ENCODE measurements at regions not wholly inside any gene's neighbourhood (a gene's known extent, or its start where the extent isn't known, plus 50 kb on each side); places are given as distances from the start of the nearest gene placed in this dataset.

- peaks cover 0 to 4% (median 0%) of the 10 kb centered on the region in 5 experiments for H3K9me3 ChIP-seq (ENCODE audit: control extremely low read depth in 1 of 5, control insufficient read depth in 4 of 5, insufficient read depth in 2 of 5, low read depth in 1 of 5, low read length in 4 of 5)
- H3K27ac ChIP-seq (ENCODE audit: insufficient read depth in 1 of 2, low read depth in 1 of 2, low read length in 2 of 2, poor library complexity in 1 of 2, severe bottlenecking in 2 of 2) = no peak overlapping the region
- peaks cover 0 to 36% (median 1%) of the 10 kb centered on the region in 5 experiments for H3K27me3 ChIP-seq (replicated peaks in 2 of 5; ENCODE audit: control insufficient read depth in 4 of 5, insufficient read depth in 5 of 5, low read length in 4 of 5)
- no peak for DNase-seq
- 82% methylated on average over 8 of the region's 9 CpGs for WGBS (ENCODE audit: insufficient coverage)
- POLR2A ChIA-PET = no interaction called here
- no peak overlapping the region for H3K4me3 ChIP-seq (ENCODE audit: control insufficient read depth in 1 of 7, extremely low read depth in 1 of 7, insufficient read depth in 4 of 7, low read depth in 2 of 7, low read length in 6 of 7)
- no peaks in the 10 kb centered on the region for H3K36me3 ChIP-seq (ENCODE audit: control insufficient read depth in 4 of 4, insufficient read depth in 4 of 4, low read length in 3 of 4)
- H3K4me1 ChIP-seq (ENCODE audit: control extremely low read depth in 1 of 4, control insufficient read depth in 4 of 4, insufficient read depth in 4 of 4, low read length in 3 of 4) = peaks cover 0 to 1% (median 0%) of the 10 kb centered on the region in 4 experiments
- CTCF ChIA-PET = interaction anchor here (0.8 to 1.5 kb wide), 4 partner anchors 8 to 173 kb away, joined by 3 to 5 read pairs (median 3); no protein-coding TSS in a partner anchor
Observed at GRCh38 chr3:127373441-127374085, 85.7 kb upstream of the PRR20G start.

- no peak overlapping the region for H3K4me3 ChIP-seq (ENCODE audit: control insufficient read depth in 1 of 7, extremely low read depth in 1 of 7, insufficient read depth in 4 of 7, low read depth in 2 of 7, low read length in 6 of 7)
- peaks cover 0 to 38% (median 3%) of the 10 kb centered on the region in 5 experiments for H3K27me3 ChIP-seq (replicated peaks in 2 of 5; ENCODE audit: control insufficient read depth in 4 of 5, insufficient read depth in 5 of 5, low read length in 4 of 5)
- peaks cover 0 to 4% (median 0%) of the 10 kb centered on the region in 5 experiments for H3K9me3 ChIP-seq (ENCODE audit: control extremely low read depth in 1 of 5, control insufficient read depth in 4 of 5, insufficient read depth in 2 of 5, low read depth in 1 of 5, low read length in 4 of 5)
- WGBS (ENCODE audit: insufficient coverage) = 66% methylated on average over 3 of the region's 6 CpGs
- CTCF ChIA-PET = no interaction called here
- DNase-seq = no peak
- H3K36me3 ChIP-seq (ENCODE audit: control insufficient read depth in 4 of 4, insufficient read depth in 4 of 4, low read length in 3 of 4) = no peaks in the 10 kb centered on the region
- no peak overlapping the region for H3K27ac ChIP-seq (ENCODE audit: insufficient read depth in 1 of 2, low read depth in 1 of 2, low read length in 2 of 2, poor library complexity in 1 of 2, severe bottlenecking in 2 of 2)
- POLR2A ChIA-PET = no interaction called here
- H3K4me1 ChIP-seq (ENCODE audit: control extremely low read depth in 1 of 4, control insufficient read depth in 4 of 4, insufficient read depth in 4 of 4, low read length in 3 of 4) = peaks cover 0 to 1% (median 0%) of the 10 kb centered on the region in 4 experiments
Observed at GRCh38 chr3:127371846-127372245, 84.0 kb upstream of the PRR20G start.

- CTCF ChIA-PET = no interaction called here
- WGBS (ENCODE audit: insufficient coverage) = 91% methylated on average over 6 of the region's 10 CpGs
- peaks cover 0 to 37% (median 3%) of the 10 kb centered on the region in 5 experiments for H3K27me3 ChIP-seq (replicated peaks in 2 of 5; ENCODE audit: control insufficient read depth in 4 of 5, insufficient read depth in 5 of 5, low read length in 4 of 5)
Observed at GRCh38 chr3:127371334-127371733, 83.5 kb upstream of the PRR20G start.

GRCh38 chr3:127370906-127371305 is 83.1 kb upstream of the PRR20G start:
- Histone ChIP-seq H3K27me3 (replicated peaks in 2 of 5; ENCODE audit: control insufficient read depth in 4 of 5, insufficient read depth in 5 of 5, low read length in 4 of 5) (peaks cover 0 to 34% (median 3%) of the 10 kb centered on the region in 5 experiments), H3K9me3 (ENCODE audit: control extremely low read depth in 1 of 5, control insufficient read depth in 4 of 5, insufficient read depth in 2 of 5, low read depth in 1 of 5, low read length in 4 of 5) (no peaks in the 10 kb centered on the region), H3K4me3 (ENCODE audit: control insufficient read depth in 1 of 7, extremely low read depth in 1 of 7, insufficient read depth in 4 of 7, low read depth in 2 of 7, low read length in 6 of 7) (no peak overlapping the region), H3K27ac (ENCODE audit: insufficient read depth in 1 of 2, low read depth in 1 of 2, low read length in 2 of 2, poor library complexity in 1 of 2, severe bottlenecking in 2 of 2) (no peak overlapping the region), H3K36me3 (ENCODE audit: control insufficient read depth in 4 of 4, insufficient read depth in 4 of 4, low read length in 3 of 4) (no peaks in the 10 kb centered on the region), H3K4me1 (ENCODE audit: control extremely low read depth in 1 of 4, control insufficient read depth in 4 of 4, insufficient read depth in 4 of 4, low read length in 3 of 4) (peaks cover 0 to 1% (median 0%) of the 10 kb centered on the region in 4 experiments)
- ChIA-PET POLR2A (no interaction called here), CTCF (no interaction called here)
- WGBS (ENCODE audit: insufficient coverage) = 25% methylated on average over 2 of the region's 9 CpGs
- peak in 2 of 3 donors; percentile 12 to 19 for DNase-seq

More at GRCh38 chr3:127371334-127371733, 83.5 kb upstream of the PRR20G start:
- H3K27ac ChIP-seq (ENCODE audit: insufficient read depth in 1 of 2, low read depth in 1 of 2, low read length in 2 of 2, poor library complexity in 1 of 2, severe bottlenecking in 2 of 2) = no peak overlapping the region
- peaks cover 0 to 1% (median 0%) of the 10 kb centered on the region in 4 experiments for H3K4me1 ChIP-seq (ENCODE audit: control extremely low read depth in 1 of 4, control insufficient read depth in 4 of 4, insufficient read depth in 4 of 4, low read length in 3 of 4)
- peaks cover 0 to 2% (median 0%) of the 10 kb centered on the region in 5 experiments for H3K9me3 ChIP-seq (ENCODE audit: control extremely low read depth in 1 of 5, control insufficient read depth in 4 of 5, insufficient read depth in 2 of 5, low read depth in 1 of 5, low read length in 4 of 5)
- POLR2A ChIA-PET = no interaction called here
- DNase-seq = no peak
- no peaks in the 10 kb centered on the region for H3K36me3 ChIP-seq (ENCODE audit: control insufficient read depth in 4 of 4, insufficient read depth in 4 of 4, low read length in 3 of 4)
- H3K4me3 ChIP-seq (ENCODE audit: control insufficient read depth in 1 of 7, extremely low read depth in 1 of 7, insufficient read depth in 4 of 7, low read depth in 2 of 7, low read length in 6 of 7) = no peak overlapping the region

- POLR2A ChIA-PET = no interaction called here
- Histone ChIP-seq H3K27me3 (replicated peaks in 2 of 5; ENCODE audit: control insufficient read depth in 4 of 5, insufficient read depth in 5 of 5, low read length in 4 of 5) (peaks cover 0 to 38% (median 5%) of the 10 kb centered on the region in 5 experiments), H3K27ac (ENCODE audit: insufficient read depth in 1 of 2, low read depth in 1 of 2, low read length in 2 of 2, poor library complexity in 1 of 2, severe bottlenecking in 2 of 2) (no peak overlapping the region), H3K9me3 (ENCODE audit: control extremely low read depth in 1 of 5, control insufficient read depth in 4 of 5, insufficient read depth in 2 of 5, low read depth in 1 of 5, low read length in 4 of 5) (no peaks in the 10 kb centered on the region), H3K4me3 (ENCODE audit: control insufficient read depth in 1 of 7, extremely low read depth in 1 of 7, insufficient read depth in 4 of 7, low read depth in 2 of 7, low read length in 6 of 7) (no peak overlapping the region), H3K4me1 (ENCODE audit: control extremely low read depth in 1 of 4, control insufficient read depth in 4 of 4, insufficient read depth in 4 of 4, low read length in 3 of 4) (peaks cover 0 to 1% (median 0%) of the 10 kb centered on the region in 4 experiments), H3K36me3 (ENCODE audit: control insufficient read depth in 4 of 4, insufficient read depth in 4 of 4, low read length in 3 of 4) (no peaks in the 10 kb centered on the region)
- no peak for DNase-seq
- CTCF ChIA-PET = no interaction called here
- 86% methylated on average over 3 of the region's 4 CpGs for WGBS (ENCODE audit: insufficient coverage)
Observed at GRCh38 chr3:127369356-127369935, 81.6 kb upstream of the PRR20G start.

GRCh38 chr3:127368186-127369032 is 80.6 kb upstream of the PRR20G start:
- no peak for DNase-seq
- peaks cover 0 to 1% (median 0%) of the 10 kb centered on the region in 4 experiments for H3K4me1 ChIP-seq (ENCODE audit: control extremely low read depth in 1 of 4, control insufficient read depth in 4 of 4, insufficient read depth in 4 of 4, low read length in 3 of 4)
- H3K9me3 ChIP-seq (ENCODE audit: control extremely low read depth in 1 of 5, control insufficient read depth in 4 of 5, insufficient read depth in 2 of 5, low read depth in 1 of 5, low read length in 4 of 5) = peaks cover 0 to 4% (median 0%) of the 10 kb centered on the region in 5 experiments
- peaks cover 0 to 42% (median 5%) of the 10 kb centered on the region in 5 experiments for H3K27me3 ChIP-seq (replicated peaks in 2 of 5; ENCODE audit: control insufficient read depth in 4 of 5, insufficient read depth in 5 of 5, low read length in 4 of 5)
- CTCF ChIA-PET = no interaction called here
- H3K4me3 ChIP-seq (ENCODE audit: control insufficient read depth in 1 of 7, extremely low read depth in 1 of 7, insufficient read depth in 4 of 7, low read depth in 2 of 7, low read length in 6 of 7) = no peak overlapping the region
- 61% methylated on average over 10 of the region's 14 CpGs for WGBS (ENCODE audit: insufficient coverage)
- H3K36me3 ChIP-seq (ENCODE audit: control insufficient read depth in 4 of 4, insufficient read depth in 4 of 4, low read length in 3 of 4) = no peaks in the 10 kb centered on the region
- POLR2A ChIA-PET = no interaction called here
- H3K27ac ChIP-seq (ENCODE audit: insufficient read depth in 1 of 2, low read depth in 1 of 2, low read length in 2 of 2, poor library complexity in 1 of 2, severe bottlenecking in 2 of 2) = no peak overlapping the region

Data from common myeloid progenitor, CD34-positive (primary cell).